ENCODE measurements at regions not wholly inside any gene's neighbourhood (a gene's known extent, or its start where the extent isn't known, plus 50 kb on each side); places are given as distances from the start of the nearest gene placed in this dataset.

DNA sequence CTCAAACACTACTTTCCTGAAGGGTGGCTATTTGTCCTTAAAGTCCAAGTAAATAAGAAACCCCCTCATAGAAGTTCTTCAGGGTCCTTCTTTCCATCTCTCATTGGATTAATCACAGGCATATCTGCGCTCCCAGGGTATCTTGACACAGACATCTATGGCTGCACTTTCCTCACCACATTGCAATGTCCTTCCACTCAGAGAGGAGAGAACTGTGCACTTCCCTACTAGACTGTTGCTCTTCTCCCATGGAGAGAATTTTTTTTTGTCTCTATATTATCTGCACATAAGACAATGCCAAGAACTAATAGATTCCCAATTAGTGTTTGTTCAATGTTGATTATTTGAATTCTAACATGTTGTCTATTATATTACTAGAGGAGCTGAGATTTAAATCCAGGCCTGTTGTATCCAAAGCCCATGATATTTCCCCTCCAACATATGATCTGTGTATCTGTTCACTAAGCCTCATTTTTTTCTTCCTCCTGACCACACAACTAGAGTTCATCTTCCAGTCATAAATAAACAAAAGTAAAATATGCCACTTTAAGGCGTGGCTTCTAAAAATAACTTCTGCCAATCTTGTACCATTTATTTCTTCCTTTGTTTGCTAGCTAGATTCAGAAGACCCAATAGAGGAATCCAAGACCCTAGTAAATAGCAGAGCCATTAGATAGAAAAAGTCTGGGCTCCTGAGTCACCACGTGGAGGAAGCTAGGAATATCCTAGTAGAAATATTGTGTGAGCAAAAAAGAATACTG is 61.5 kb upstream of the FAM241A start:
- TF ChIP-seq CTCF (IDR thresholded peaks at IDR 0.05) (no peak), POLR2A (IDR thresholded peaks at IDR 0.05) (no peak)

Measured in right lobe of liver (tissue), 4 donors.